SK-N-SH (cell line): ENCODE measurements at regions not wholly inside any gene's neighbourhood (a gene's known extent, or its start where the extent isn't known, plus 50 kb on each side); places are given as distances from the start of the nearest gene placed in this dataset.

Experiments used
- NFIC ChIP-seq: IDR thresholded peaks from 2 replicates; pipeline ENCODE4 v1.4.0; 2012; ENCODE audit warnings: borderline replicate concordance
- SMC3 ChIP-seq: IDR thresholded peaks from 2 replicates; pipeline ENCODE4 v1.6.1; 2012; ENCODE audit warnings: low read depth, low read length, improper control_type of control experiment
- YY1 ChIP-seq: IDR thresholded peaks from 2 replicates; pipeline ENCODE4 v1.4.0; 2012; ENCODE audit warnings: low read depth, mild to moderate bottlenecking
- TF ChIP-seq, protein P1 (sequence below): IDR thresholded peaks from 2 replicates; pipeline ENCODE4 v1.6.1; 2012; ENCODE audit warnings: mild to moderate bottlenecking, low read depth, low read length, moderate library complexity

DNA sequence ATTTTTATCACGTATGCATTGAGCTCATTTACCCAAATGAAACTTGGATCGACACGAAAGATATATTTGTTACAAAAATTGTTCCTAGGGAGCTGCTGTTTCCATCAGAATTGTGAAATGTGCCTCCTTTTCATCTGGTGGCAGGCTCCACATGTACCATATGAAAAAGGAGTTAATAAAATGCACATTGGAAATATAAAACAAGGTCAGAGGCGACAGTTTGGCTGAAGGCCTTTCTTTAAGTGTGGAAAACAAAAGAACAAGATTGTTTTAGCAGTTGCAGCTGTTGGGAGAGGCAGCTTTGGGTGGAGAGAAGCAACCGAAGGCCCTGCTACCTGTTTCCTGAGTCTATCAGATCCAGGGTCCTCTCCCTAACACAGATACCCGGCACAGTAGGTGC, 334.5 kb upstream of the NT5E start:
- TF ChIP-seq YY1 (no peak), SMC3 (no peak), NFIC (no peak)
- TF ChIP-seq, protein P1, sequence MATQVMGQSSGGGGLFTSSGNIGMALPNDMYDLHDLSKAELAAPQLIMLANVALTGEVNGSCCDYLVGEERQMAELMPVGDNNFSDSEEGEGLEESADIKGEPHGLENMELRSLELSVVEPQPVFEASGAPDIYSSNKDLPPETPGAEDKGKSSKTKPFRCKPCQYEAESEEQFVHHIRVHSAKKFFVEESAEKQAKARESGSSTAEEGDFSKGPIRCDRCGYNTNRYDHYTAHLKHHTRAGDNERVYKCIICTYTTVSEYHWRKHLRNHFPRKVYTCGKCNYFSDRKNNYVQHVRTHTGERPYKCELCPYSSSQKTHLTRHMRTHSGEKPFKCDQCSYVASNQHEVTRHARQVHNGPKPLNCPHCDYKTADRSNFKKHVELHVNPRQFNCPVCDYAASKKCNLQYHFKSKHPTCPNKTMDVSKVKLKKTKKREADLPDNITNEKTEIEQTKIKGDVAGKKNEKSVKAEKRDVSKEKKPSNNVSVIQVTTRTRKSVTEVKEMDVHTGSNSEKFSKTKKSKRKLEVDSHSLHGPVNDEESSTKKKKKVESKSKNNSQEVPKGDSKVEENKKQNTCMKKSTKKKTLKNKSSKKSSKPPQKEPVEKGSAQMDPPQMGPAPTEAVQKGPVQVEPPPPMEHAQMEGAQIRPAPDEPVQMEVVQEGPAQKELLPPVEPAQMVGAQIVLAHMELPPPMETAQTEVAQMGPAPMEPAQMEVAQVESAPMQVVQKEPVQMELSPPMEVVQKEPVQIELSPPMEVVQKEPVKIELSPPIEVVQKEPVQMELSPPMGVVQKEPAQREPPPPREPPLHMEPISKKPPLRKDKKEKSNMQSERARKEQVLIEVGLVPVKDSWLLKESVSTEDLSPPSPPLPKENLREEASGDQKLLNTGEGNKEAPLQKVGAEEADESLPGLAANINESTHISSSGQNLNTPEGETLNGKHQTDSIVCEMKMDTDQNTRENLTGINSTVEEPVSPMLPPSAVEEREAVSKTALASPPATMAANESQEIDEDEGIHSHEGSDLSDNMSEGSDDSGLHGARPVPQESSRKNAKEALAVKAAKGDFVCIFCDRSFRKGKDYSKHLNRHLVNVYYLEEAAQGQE = no peak
